DND-41 (cell line): ENCODE measurements at regions not wholly inside any gene's neighbourhood (a gene's known extent, or its start where the extent isn't known, plus 50 kb on each side); places are given as distances from the start of the nearest gene placed in this dataset.

ENCODE experiments used
- EZH2 ChIP-seq: IDR thresholded peaks from 3 replicates; pipeline ENCODE4 v1.6.1; 2012; ENCODE audit warnings: borderline replicate concordance, low read depth, mild to moderate bottlenecking, moderate library complexity, low read length, inconsistent platforms; ENCODE audit not compliant: severe bottlenecking
- TF ChIP-seq, protein P1 (sequence below): IDR thresholded peaks from 2 replicates; pipeline ENCODE4 v1.5.1; 2012; ENCODE audit warnings: borderline replicate concordance, low read length, moderate library complexity, mild to moderate bottlenecking; ENCODE audit not compliant: poor library complexity, severe bottlenecking; ENCODE audit errors: extremely low read depth

DNA sequence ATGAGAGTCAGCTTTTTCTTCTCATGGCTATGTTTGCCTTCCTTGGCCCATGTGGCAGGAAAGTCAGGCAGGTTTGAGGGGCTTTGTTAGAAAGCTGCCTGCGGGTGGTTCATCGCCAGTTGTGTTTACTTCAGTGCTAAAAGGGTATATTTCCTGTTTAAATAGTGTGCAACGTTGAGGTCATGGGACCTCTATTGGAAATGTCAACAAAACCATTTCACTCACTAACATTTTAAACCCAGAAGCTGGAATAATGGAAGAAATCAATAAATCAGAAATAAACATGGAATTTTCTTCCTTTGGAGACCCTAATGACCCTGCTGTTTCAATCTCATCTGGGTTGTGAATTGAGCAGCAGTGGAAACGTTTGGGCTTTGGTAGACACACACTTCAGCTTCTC, 185.8 kb downstream of the ANKRD50 start:
- TF ChIP-seq, protein P1, sequence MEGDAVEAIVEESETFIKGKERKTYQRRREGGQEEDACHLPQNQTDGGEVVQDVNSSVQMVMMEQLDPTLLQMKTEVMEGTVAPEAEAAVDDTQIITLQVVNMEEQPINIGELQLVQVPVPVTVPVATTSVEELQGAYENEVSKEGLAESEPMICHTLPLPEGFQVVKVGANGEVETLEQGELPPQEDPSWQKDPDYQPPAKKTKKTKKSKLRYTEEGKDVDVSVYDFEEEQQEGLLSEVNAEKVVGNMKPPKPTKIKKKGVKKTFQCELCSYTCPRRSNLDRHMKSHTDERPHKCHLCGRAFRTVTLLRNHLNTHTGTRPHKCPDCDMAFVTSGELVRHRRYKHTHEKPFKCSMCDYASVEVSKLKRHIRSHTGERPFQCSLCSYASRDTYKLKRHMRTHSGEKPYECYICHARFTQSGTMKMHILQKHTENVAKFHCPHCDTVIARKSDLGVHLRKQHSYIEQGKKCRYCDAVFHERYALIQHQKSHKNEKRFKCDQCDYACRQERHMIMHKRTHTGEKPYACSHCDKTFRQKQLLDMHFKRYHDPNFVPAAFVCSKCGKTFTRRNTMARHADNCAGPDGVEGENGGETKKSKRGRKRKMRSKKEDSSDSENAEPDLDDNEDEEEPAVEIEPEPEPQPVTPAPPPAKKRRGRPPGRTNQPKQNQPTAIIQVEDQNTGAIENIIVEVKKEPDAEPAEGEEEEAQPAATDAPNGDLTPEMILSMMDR = no peak
- TF ChIP-seq EZH2 = no peak
